IPS-NIHi7 (cell line): ENCODE measurements at regions not wholly inside any gene's neighbourhood (a gene's known extent, or its start where the extent isn't known, plus 50 kb on each side); places are given as distances from the start of the nearest gene placed in this dataset.

Source experiments
- DNase-seq: peaks from one replicate; pipeline ENCODE4 v3.0.0; 2012; ENCODE audit warnings: mixed read lengths; ENCODE audit errors: extremely low spot score

DNA sequence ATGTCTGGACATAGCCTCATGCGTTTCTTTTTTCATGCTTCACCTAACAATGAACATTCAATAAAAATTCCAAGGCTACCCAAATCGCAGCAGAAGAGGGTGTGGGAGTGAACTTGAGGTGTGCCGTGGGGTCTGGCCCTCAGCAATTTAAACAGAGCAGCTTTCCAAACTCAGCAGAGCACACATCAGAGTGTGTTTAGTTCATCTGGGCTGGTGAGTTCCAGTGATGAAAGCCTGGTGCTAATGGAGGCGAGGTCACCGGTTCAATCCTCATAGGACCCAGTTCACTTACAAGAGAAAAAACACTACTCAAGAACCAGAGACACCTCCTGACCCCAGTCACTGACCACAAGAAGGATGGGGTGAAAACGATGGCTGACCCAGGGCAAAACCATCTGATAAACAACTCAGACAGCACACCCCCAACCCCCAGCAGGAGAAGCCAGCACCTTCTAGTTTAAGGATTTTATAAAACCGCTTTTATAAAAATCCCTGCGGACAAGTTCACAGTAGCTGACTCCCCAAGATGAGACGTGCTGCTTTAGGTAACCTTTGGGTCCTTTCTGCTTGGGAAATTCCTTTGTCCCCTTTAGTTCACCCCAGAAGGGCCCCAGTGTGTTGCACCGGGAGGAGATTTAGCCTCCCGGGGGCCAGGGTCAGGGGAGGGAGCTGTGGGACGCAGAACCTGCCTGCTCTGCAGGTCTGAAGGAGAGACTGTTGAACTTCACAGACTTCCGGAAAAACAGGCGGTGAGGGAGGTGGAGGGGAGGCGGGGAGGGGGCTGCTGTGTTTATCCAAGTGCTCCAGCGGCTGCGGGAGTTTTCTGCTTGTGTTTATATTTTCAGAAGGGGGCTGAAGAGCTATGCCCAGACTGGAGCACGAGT lies 152.7 kb upstream of the SOX11 start:
- DNase-seq, result no peak

DNA sequence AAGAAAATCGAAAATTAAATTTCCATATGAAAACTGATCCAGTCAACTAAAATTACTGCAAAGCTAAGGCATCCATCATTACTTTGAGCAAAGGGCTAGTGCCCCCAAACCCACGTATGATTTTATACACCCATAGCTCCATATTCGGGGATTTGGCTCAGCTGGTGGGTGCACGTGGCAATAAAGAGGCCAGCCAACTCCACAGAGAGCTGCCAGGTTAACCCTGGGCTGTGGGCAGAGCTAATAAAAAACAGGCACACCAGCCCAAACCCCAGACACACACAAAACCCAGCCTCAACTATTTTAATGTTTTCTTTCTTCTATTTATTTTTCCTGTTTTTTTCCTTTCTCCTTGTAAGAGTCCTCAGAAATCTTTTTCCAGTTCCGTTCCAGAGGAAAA lies 151.3 kb upstream of the SOX11 start:
- no peak for DNase-seq

DNA sequence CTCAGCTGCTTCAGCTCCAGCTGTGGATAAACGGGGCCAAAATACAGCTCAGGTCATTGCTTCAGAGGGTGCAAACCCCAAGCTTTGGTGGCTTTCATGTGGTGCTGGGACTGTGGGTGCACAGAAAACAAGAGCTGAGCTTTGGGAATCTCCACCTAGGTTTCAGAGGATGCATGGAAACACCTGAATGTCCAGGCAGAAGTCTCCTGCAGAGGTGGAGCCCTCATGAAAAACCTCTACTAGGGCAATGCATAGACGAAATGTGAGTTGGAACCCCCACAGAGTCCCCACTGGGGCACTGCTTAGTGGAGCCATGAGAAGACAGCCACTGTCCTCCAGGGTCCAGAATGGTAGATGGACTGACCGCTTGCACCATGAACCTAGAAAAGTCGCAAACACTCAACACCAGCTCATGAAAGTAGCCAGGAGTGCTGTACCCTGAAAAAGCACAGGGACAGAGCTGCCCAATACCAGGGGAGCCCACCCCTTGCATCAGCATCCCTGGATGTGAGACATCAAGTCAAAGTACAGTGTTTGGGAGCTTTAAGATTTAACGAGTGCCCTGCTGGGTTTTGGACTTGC lies 147.9 kb upstream of the SOX11 start:
- DNase-seq, result no peak

DNA sequence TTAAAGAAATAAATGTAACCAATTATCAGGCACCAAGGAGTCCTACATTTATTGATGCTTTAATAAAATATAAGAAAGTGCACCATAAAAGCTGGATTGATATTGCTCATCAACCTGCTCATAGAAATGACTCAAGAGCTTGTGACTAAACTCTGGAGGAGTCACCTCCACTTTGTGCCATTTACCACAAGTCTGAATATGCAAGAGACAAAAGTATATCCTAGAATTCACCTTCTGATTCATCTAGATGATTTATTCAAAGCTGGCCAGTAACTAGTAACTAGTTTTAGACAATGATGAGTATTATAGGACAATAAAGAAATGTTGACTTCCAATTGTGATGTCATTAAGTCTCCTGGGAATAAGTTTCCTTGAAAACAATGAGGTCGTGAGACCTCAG lies 146.0 kb upstream of the SOX11 start:
- no peak for DNase-seq

DNA sequence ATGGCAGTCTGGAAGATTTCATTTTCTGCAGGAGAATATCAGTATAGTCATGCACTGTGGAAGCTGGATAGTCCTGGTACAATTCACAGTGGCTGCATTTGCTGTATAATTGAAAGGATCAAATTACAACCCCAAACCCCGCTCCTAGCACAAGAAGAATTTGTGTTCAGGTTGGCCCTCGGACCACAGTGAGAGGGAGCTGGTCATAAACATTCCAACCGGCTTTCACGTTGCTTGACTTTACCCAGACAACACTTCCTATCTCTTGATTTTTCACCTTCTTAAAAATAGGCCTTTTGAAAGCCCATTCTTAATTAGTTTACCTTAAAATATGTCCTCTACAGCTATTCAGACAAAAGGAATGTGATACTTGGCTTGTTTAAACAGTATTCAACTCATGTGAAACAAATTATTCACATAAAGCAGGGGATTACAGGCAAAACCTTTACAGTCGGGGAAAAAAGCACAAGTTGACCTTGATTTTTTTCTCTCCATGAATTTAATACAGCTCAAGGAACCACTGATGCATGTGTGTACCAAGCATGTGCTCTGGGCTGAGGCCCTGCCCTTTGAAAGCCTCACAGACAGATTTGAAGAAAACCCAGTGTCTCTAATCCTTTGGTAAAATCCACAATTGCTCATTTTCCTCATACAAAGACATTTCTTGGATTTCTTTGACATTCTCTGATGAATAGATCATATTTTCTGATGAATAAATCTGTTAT lies 143.0 kb upstream of the SOX11 start:
- DNase-seq, result no peak

DNA sequence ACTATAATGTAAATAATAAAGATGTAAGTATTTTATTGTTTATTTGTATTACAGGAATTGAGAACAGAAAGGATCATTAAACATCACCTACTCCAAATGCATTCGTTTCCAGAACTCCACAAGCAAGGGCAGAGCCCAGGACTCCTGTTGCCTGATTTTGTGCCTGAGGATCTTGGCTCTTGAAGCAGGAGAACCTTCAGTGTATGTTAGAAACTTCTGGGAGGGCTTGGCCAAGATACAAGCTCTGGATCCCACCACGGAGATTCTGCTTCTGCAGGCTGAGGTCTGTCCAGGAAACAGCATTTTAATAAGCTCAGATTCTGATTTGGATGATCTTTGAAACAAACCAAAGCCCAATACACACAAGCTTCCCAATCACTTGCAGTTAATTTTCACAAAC lies 142.4 kb upstream of the SOX11 start:
- DNase-seq, result no peak

DNA sequence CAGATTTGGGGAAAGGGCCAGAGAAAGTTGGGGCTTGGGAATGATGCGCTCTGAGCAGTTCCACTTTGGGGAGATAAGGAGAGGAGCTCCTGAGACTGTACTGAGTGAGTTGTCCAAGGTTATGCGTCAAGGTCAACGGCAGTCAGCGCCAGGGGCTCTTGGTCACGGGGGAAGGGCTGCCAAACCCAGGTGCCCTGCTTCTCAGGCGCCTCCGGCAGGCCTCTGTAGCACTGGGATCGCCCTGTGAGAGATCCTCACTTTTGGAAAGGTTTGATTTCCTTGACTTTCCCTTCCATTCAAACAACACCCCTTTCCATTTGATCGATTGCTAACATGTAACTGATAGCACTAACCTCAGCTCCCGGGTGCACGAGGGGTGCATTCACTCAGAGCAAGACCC lies 136.5 kb upstream of the SOX11 start:
- no peak for DNase-seq

DNA sequence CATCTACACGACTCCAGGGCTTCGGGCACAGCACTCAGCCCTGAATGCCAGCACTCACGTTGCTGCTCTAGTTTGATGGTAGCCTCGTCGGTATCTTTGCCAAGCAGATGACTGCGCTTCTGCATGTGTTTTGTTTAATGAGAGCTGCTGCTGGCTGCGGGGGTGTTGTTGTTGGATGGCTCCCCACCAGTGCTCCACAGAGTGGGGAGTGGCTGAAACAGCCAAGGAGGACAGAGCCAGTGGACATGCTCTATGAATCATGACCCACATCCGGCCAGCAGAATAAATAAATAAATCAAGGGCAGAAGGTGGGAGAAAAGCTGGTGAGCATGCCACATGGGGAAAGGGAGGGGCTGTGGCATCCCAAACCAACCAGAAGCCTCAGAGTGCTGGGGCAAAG lies 131.2 kb upstream of the SOX11 start:
- no peak for DNase-seq

DNA sequence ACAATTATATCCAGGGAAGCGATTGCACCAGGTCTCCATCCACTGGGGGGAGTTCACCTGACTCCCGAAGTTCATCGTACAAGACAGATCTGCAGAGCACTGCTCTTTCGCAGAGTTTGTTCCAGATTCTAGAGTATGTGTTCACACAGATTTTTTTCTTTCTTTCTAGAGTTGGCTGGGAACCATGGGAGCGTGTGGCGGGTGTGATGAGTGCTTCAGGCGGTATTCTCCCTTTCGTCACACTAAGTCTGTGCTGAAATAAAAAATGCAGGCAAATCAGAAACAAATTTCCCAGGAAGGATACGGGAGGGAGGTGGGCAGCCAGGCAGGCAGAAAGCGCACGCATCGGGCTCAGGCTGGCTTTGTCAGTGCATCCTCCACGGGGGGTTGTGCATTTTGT lies 129.8 kb upstream of the SOX11 start:
- DNase-seq, result no peak

DNA sequence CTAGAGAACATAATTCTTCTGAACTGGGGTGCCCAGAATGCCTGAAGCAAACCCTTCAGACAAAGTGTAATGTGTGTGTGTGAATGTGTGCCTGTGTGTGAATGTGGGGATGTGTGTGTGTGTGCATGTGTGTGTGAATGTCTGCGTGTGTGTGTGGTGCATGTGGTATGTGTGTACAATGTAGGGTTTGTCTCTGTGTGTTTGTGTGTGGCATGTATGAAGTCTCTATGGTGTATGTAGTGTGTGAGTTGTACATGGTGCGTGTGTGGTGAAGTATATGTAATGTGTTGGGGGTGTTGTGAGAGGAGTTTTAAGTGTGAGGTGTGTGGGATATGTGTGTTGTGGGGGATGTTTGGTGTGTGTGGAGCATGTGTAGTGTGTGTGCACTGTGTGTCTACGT lies 129.3 kb upstream of the SOX11 start:
- DNase-seq, result no peak

DNA sequence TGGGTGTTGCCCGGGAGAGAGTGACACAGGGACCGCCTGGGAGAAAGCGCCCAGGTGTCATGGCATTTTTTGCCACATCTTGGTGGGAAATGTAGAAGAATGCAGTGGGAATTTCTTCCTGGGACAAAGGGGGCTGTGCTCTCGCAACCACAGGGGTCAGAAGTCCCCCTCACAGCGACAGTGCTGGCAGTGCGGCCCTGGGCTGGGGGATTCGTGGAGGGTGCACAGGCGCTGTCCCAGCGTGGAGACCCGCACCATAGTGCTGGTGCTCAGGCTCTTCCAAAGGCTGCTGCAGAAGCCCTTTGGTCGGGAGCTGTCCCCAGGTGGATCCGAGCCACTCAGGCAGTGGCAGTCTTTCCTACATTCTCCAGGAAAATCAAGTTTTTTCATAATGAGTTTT lies 128.8 kb upstream of the SOX11 start:
- DNase-seq, result no peak

DNA sequence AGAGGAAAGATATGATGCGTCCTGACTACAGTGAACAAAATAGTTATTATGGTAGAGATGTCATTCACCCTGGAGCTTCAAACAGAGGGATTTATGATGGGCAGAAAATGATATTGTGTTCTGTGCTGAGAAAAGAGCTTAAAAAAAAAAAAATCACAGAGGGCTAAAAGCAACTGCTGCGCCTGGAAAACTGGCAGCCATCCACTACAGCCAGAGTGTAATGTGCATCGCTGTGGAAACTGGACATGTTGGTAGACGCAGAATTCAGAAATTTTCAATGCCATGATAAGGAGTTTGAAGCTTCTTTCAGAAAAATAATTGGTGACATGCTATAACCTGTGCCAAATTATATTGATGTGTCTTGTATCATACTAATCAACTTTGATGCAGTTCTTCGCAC lies 122.9 kb upstream of the SOX11 start:
- DNase-seq, result no peak

DNA sequence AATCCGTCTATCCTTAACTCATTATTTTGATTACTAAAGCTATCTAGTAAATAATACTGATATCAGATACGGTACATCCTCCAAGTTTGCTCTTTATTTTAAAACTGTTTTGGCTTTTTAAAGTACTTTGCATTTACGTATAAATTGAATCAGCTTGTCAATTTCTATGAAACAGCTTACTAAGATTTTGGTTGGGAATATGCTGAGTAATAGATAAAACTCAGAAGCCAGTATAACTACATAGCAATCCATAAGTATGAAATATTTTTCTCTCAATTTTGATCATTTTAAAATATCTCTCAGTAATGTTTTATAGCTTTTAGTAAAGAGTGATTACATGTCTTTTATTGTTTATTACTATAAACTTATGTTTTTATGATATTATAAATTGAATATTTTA lies 116.2 kb upstream of the SOX11 start:
- no peak for DNase-seq

DNA sequence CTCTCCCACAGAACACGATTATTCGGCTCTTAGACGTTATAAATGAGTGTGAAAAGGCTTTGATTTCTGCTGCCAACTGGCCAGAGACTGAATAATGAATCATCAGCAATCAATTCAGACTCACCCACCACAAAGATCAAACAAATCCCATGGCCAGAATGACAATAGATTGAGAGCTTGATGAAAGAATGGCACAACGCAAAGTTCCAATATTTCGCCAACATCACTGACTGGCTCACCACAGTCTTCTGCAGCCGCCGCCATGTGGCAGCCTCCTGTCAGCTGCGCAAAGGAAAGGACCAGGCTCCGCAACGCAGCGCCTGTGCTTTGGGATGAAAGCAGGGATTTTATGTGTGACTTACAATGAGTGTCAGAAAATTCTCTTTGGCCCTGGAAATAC lies 104.4 kb upstream of the SOX11 start:
- no peak for DNase-seq

DNA sequence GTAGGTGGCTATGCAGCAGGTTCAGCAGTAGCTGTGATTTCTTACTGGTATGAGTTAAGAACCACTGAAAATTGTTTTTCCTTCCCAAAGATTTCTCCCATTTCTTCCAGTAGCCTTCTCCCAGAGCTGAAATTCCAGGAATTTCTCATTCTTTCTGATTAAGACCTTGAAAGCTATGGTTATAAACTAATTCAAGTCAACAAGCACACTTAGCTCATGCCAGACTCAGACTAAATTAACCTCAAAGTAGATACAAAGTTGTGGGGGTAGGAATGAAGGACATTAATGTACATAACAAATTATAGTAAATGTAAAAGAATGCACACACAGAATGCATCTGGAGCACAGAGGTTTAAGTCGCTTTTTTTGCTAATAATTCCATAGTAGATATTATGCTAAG lies 103.6 kb upstream of the SOX11 start:
- no peak for DNase-seq

DNA sequence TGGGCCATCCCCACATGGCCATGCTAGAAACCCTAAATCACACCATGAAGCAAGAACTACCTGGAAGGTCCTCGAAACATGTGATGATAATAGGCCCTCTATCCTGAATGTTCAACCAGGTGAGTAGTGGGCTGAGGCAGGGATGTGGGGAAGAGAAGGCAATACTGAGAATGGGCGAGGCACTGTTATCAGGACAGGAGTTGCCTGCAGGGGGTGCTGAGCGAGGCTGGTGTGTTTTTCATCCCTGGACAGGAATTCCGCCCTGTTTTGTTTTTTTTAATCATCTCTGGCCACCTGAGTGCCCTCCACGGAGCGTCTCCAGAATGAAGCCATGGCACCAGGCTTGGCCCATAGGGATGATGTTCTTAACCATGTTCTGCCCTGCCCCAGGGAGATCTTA lies 103.0 kb upstream of the SOX11 start:
- DNase-seq, result peak; percentile 17

DNA sequence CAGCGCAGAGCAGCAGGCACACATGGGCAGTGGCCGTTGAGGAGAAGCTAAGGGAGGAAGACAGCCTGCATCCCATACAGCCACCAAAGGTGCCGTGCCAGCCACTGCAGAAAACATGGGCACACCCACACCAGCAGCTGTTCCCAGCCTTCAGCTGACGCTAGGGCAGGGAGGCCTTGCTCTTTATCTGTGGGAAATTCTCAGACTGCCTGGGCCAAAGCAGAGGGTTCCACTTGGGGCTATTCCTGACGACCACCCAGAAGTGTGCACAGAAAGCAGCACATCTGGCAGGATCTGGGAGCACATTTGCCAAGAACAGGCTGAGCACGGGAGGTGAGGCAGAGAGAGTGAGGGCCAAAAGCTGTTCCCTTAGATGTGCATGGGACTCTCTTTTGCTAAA lies 101.3 kb upstream of the SOX11 start:
- no peak for DNase-seq

DNA sequence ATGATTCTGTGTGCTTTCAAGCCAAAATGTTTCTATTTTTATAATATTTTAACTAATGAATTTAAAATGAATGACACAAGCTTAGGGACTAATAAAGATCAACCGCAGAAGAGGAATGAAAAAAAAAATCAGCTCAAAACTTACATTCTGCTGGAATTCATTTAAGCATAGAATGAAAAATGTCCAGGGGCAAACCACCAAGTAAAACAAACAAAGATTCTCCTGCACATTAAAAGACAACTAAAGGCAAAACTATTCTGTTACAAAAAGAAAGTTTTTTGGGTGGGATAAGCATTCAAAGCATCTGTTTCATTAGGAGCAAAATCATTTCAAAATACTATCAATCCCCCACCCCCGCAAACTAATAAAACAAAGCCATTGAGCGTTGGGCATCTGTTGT lies 99.3 kb upstream of the SOX11 start:
- DNase-seq, result no peak

DNA sequence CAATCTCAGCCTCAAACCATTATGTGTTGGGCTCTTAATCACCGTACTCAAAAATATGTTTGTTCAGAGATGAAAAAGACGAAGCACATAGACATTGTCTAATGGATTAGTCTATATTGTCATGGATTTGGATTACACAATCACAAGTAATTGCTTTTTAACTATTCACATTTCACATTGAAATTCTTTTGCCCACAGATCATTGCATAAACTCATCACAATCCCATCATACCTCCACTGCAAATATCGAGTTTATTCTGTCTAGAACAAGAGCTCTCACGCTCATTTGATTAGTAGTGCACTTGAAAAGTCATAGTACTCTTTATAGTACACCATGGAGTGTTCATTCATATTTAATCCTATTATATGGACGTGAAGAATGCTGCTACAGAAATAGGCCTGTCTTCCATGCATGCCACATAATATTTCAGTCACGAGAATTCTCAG lies 97.9 kb upstream of the SOX11 start:
- DNase-seq, result no peak

DNA sequence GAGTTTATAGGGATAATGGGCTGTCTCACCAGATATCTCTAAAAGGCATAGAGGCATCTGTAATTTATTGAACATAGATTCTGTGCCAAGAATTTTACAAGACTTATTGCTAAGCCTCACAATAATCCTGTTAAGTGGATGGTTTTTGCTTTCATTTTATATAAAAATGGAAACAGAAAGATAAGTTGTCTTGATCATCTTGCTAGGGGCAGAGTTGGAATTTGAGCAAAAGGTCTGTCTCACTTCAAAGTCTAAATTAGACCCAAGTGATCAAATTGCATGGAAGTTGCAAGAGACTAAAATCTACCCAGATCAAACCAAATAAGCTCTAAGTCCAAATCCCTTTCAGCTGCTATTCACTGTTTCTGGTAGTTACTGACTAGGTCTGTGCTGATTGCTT lies 95.3 kb upstream of the SOX11 start:
- DNase-seq, result no peak

DNA sequence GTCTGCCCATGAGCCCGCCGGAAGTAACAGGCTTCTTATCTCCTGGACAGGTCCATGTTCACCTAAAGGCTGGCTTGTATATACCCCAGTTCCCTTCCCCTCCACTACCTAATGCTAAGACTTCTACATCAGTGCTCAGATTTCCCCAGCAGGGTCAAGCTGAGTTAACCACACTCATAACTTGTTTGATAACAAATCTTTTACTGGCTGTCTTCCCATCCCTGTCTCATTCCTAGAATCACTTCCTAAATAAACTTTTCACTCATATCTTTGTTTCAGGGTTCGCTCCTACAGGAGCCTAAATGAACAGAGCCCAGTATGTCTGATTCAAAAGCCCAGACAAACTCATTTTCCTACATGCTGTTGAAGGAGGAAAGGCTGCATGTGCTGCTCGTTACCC lies 94.0 kb upstream of the SOX11 start:
- no peak for DNase-seq

DNA sequence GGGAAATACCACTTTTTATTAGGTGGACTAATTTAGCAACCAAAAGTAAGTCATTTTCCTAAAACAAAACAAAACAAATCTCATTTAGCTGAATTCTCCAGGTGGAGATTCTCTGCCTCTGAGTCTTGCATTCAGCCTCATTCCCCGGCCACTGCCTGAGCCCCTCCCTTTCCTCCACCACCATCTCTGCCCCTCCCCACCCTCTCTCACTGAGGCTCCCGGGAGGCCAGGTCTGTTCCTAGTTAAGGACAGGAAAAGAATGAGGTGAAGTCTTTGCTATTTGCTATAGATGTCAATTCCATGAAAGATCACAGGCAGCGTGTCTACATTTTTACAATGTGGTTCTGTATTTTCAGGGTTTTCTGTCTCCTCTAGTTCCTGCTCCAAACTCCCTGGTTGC lies 83.0 kb upstream of the SOX11 start:
- DNase-seq, result peak; percentile 28

DNA sequence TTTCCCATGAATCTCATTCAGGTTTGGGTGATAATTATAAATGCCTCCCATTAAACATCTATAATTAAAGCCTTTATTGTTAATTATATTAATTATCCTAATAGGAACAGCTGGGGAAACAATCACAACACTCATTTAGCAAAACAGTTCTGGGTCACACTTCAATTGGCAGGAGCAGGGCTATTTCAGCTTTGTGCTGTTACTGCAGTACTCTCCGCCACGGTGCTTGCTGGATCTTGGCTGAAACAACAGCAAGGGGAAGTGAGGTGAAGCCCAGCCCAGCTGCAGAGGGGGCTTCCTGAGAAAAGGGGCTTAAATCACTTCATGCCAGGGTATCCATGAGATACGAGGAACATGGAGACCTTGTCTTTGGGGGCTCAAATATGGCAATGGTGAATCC lies 79.5 kb upstream of the SOX11 start:
- DNase-seq, result no peak
